Uterus (tissue), 3 donors: ENCODE measurements at regions not wholly inside any gene's neighbourhood (a gene's known extent, or its start where the extent isn't known, plus 50 kb on each side); places are given as distances from the start of the nearest gene placed in this dataset.

ENCODE experiments used
- DNase-seq, 2 donors: peaks; one replicate each; pipeline ENCODE4 v3.0.0-alpha.2; 2019 to 2020
- H3K27ac ChIP-seq, 2 donors: fragments of 200-600 bp; sonication (generic); 1 replicate in 1 of 2; 2 replicates in 1 of 2; pipeline ENCODE4 v1.5.1; 2016 to 2018
- H3K27me3 ChIP-seq, 2 donors: fragments of 200-600 bp; sonication (generic); one replicate each; pipeline ENCODE4 v1.5.1; 2018 to 2019; ENCODE audit warnings: control low read depth in 1 of 2
- H3K36me3 ChIP-seq, 2 donors: fragments of 200-600 bp; sonication (generic); one replicate each; pipeline ENCODE4 v1.5.1; 2019; ENCODE audit warnings: control low read depth in 1 of 2
- H3K4me1 ChIP-seq, 2 donors: fragments of 200-600 bp; sonication (generic); one replicate each; pipeline ENCODE4 v1.5.1; 2018 to 2019; ENCODE audit warnings: control low read depth in 1 of 2
- H3K4me3 ChIP-seq, 2 donors: fragments of 200-600 bp; sonication (generic); 1 replicate in 1 of 2; 2 replicates in 1 of 2; pipeline ENCODE4 v1.5.1; 2018 to 2019; ENCODE audit warnings: mild to moderate bottlenecking in 1 of 2
- H3K9me3 ChIP-seq, 2 donors: fragments of 200-600 bp; sonication (generic); one replicate each; pipeline ENCODE4 v1.5.1; 2019; ENCODE audit warnings: control low read depth in 1 of 2
- POLR2A ChIP-seq, 2 donors: fragments of 450-650 bp; IDR thresholded peaks; one replicate each; pipeline ENCODE4 v1.6.1; 2016; ENCODE audit warnings: antibody characterized with exemption in 2 of 2, mild to moderate bottlenecking in 1 of 2, moderate library complexity in 1 of 2
- intact Hi-C: fragments of 100-400 bp; cut with DNase I; formaldehyde crosslinking; loops from one replicate; pipeline ENCODE4 v1.15.1; 2023; ENCODE audit warnings: low total_unique reads
- TF ChIP-seq, protein P1 (sequence below), 4 experiments: fragments of 200-600 bp in 2 of 4; fragments of 450-650 bp in 2 of 4; sonication (generic) in 2 of 4; IDR thresholded peaks; one replicate each; pipeline ENCODE4 v1.5.1; 2016 to 2019; ENCODE audit warnings: antibody characterized with exemption in 4 of 4, mild to moderate bottlenecking in 2 of 4, moderate library complexity in 1 of 4
- donor health status: DM: yes; HTN: yes; CAD: no.

DNA sequence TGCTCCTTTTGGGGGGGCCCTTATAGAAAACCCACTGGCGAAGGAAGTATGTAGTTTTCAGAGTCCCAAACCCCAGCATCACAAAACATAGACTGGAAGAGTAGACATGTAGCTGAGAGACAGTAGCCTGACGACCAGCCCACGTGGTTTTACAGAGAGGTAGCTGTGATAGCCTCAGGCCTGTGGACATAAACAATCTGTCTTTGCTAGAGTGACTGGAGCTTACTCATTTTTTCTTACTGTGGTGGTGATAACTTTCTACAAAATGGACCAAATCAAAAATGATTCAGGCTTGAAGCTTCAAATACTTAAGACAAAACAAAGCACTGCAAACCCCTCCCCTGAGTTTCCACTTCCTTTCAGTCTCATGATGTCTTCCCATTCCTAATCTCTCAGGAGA lies 497.0 kb downstream of the RWDD3 start:
- intact Hi-C loops: no loop called here
- H3K27ac ChIP-seq: no peak overlapping the region

DNA sequence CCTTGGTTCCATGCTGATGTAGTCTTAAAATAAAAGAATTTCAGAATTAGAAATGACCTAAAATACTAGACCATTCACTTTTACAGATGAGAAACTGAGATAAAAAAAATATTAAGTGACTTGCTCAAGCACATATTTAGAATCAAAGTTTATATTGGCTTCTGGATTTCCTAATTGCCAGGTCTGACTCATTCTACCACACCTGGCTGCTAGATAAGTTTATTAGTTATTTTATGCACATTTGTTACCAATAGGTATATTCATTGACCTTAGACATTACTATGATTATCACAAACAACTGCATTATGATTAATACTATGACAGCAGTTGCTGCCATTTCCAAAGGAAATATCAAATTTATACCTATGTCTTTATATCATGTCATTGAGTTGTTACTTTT lies 497.5 kb downstream of the RWDD3 start:
- H3K4me3 ChIP-seq: no peak overlapping the region
- TF ChIP-seq, protein P1, sequence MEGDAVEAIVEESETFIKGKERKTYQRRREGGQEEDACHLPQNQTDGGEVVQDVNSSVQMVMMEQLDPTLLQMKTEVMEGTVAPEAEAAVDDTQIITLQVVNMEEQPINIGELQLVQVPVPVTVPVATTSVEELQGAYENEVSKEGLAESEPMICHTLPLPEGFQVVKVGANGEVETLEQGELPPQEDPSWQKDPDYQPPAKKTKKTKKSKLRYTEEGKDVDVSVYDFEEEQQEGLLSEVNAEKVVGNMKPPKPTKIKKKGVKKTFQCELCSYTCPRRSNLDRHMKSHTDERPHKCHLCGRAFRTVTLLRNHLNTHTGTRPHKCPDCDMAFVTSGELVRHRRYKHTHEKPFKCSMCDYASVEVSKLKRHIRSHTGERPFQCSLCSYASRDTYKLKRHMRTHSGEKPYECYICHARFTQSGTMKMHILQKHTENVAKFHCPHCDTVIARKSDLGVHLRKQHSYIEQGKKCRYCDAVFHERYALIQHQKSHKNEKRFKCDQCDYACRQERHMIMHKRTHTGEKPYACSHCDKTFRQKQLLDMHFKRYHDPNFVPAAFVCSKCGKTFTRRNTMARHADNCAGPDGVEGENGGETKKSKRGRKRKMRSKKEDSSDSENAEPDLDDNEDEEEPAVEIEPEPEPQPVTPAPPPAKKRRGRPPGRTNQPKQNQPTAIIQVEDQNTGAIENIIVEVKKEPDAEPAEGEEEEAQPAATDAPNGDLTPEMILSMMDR (IDR thresholded peaks at IDR 0.05): no peak
- no peak for TF ChIP-seq POLR2A (IDR thresholded peaks at IDR 0.05)
- H3K36me3 ChIP-seq: no peaks in the 10 kb centered on the region
- H3K27me3 ChIP-seq: no peaks in the 10 kb centered on the region
- no peak overlapping the region for H3K27ac ChIP-seq
- H3K9me3 ChIP-seq: no peaks in the 10 kb centered on the region
- H3K4me1 ChIP-seq: no peaks in the 10 kb centered on the region
- DNase-seq: no peak
- intact Hi-C loops: no loop called here

More for the DNA sequence above, 497.0 kb downstream of the RWDD3 start:
- Histone ChIP-seq H3K4me1 (no peaks in the 10 kb centered on the region), H3K4me3 (no peak overlapping the region), H3K27me3 (no peaks in the 10 kb centered on the region), H3K9me3 (no peaks in the 10 kb centered on the region), H3K36me3 (no peaks in the 10 kb centered on the region)
- TF ChIP-seq, protein P1 (IDR thresholded peaks at IDR 0.05): no peak
- TF ChIP-seq POLR2A (IDR thresholded peaks at IDR 0.05): no peak
- no peak for DNase-seq

DNA sequence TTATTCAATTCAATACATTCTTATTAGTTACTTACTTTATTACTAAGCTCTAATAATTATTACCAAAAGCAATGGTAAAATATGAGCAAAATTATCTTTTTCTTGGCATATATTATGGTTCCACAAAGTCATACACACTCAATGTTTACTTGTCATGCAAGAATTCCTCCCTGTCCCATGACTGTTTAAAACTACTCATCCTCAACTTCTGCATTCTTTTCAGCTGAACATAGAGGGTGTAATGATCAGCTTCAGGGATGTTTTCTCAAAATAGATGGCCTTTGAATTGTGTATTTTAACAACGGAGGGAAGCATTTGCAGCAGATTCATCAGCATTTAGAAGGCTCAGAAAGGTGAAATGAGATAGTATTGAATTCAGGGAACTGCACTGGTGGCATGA lies 499.0 kb downstream of the RWDD3 start:
- no peak for DNase-seq
- no peak for TF ChIP-seq POLR2A (IDR thresholded peaks at IDR 0.05)
- TF ChIP-seq, protein P1 (IDR thresholded peaks at IDR 0.05): no peak
- Histone ChIP-seq H3K9me3 (no peaks in the 10 kb centered on the region), H3K4me1 (no peaks in the 10 kb centered on the region), H3K27ac (no peak overlapping the region), H3K4me3 (no peak overlapping the region), H3K36me3 (no peaks in the 10 kb centered on the region), H3K27me3 (no peaks in the 10 kb centered on the region)
- intact Hi-C loops: no loop called here

DNA sequence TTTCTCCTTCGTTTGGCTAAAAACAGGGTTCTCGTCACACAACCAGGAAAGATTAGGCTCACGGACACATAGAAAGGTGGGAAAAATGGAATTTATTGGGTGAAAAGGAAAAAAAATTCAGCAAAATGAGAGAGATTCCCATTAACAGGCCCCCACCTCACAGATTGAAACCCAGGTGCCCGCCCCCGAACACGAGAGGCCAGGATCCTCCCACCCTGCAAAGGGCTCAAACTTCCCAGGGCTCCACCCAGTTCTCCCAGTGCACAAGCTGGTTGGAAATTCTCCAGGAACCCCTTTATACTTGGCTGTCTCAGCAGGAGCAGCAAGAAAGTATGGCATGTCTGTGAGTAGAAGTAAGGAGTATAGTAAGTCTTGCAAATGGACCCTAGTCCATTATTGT lies 499.7 kb downstream of the RWDD3 start:
- no peaks in the 10 kb centered on the region for H3K9me3 ChIP-seq
- H3K27ac ChIP-seq: no peak overlapping the region
- no peak for DNase-seq
- TF ChIP-seq, protein P1 (IDR thresholded peaks at IDR 0.05): no peak
- TF ChIP-seq POLR2A (IDR thresholded peaks at IDR 0.05): no peak
- H3K27me3 ChIP-seq: no peaks in the 10 kb centered on the region
- no peaks in the 10 kb centered on the region for H3K4me1 ChIP-seq
- H3K36me3 ChIP-seq: no peaks in the 10 kb centered on the region
- intact Hi-C loops: no loop called here
- no peak overlapping the region for H3K4me3 ChIP-seq

DNA sequence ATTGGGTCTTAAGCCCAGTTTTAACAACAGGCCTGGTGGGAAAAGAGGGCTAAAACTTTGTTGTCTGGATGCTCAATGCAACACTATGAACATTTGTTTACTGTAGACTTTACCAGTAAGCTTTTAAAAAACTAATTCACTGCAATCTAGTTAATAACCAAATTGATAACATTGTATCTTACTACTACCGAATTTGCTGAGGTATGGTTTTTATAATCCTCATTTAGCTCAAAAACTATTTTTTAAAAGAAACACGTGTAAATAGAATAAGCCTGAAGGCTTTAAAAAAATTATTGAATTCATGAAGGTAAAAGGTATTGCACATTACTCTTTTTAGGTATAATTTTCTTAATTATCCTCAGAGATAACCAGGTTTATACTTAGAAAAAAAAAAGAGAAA lies 500.6 kb downstream of the RWDD3 start:
- H3K4me1 ChIP-seq: no peaks in the 10 kb centered on the region
- H3K4me3 ChIP-seq: no peak overlapping the region
- H3K27me3 ChIP-seq: no peaks in the 10 kb centered on the region
- no peaks in the 10 kb centered on the region for H3K36me3 ChIP-seq
- no peak overlapping the region for H3K27ac ChIP-seq
- no peaks in the 10 kb centered on the region for H3K9me3 ChIP-seq
- no peak for DNase-seq
- TF ChIP-seq POLR2A (IDR thresholded peaks at IDR 0.05): no peak
- TF ChIP-seq, protein P1 (IDR thresholded peaks at IDR 0.05): no peak
- intact Hi-C loops: no loop called here
